NCI-H774 (cell line): ENCODE measurements at regions not wholly inside any gene's neighbourhood (a gene's known extent, or its start where the extent isn't known, plus 50 kb on each side); places are given as distances from the start of the nearest gene placed in this dataset.

Experiments
- DNase-seq: peaks from one replicate; lab custom pipeline; 2025; lab: John Stamatoyannopoulos, UW

DNA sequence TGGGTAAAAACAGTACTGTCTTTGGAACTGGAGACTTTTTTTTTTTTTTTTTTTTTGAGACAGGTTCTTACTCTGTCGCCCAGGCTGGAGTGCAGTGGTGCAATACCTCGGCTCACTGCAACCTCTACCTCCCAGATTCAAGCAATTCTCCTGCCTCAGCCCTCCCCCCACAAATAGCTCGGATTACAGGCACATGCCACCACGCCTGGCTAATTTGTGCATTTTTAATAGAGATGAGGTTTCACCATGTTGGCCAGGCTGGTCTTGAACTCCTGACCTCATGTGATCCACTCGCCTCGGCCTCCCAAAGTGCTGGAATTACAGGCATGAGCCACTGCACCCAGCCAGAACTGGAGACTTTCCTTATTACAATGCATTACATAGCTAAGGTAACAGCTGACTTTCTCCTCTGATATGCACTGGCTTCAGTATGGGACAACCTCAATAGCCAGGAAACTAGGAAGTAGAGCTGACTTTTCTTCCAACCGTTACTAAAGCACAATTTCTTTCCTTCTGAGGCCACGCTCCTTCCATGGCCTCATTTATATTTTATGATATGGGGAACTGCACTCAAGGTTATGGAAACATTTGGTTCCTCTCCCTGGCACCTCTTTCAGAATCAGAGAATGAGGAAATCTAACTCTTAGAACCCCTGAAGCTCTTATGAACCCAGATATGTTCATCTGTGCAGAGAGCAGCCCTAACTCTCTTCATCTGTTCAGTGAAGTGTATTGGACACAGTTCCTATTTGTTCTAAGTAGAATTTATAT, 53.5 kb upstream of the FAM9B start:
- no peak for DNase-seq

DNA sequence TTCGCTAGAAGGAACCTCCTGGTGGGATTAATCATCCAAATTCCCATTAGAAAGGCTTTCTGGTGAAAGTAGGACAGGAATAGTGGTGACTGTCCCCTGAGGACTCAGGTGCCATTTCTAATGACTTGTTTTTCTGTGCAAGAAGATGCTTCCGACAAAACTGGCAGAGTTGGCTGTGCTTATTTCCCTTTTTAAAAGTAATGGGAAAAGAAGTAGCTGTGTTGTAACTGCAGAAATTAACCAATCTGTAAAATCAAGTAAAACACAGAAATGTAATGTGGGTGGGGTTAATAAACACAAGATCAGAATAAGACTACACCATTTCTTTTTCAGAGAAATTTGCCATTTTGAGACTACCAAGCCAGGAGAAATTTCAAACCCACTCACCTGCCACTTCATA, 55.0 kb upstream of the FAM9B start:
- no peak for DNase-seq

DNA sequence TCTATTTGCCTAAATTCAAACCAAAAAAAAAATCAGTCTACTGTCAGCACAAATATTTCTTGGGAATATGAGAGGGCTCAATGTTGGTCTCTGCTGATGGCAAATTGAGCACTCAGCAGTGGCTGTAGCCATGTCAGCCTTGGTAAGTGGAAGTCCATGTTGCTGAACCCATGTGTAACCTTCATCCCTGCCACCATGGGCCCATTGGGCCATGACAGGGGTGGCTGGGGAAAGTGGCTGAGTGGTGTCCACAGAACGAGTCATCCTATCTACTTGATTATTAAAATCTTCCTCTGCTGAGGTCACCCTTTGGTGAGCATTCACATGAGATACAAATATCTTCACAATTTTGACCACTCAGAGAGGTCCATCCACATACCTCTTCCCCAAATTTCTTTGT, 56.8 kb upstream of the FAM9B start:
- no peak for DNase-seq

DNA sequence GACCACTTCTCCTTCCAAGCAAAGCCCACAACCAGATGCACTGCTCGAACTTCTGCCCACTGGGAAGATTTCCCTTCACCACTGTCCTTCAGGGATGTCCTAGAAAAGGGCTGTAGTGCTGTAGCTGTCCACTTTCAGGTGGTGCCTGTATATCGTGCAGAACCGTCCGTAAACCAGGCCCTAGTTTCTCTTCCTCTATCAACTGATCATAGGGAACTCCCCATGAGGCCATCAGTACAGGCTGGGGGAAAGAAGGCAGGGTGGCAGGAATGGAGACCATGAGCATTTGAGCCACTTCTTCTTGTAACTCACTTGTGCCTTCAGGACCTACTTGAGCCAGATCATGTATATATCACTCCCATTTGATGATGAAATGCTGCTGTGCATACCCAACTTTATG, 57.3 kb upstream of the FAM9B start:
- DNase-seq: no peak

DNA sequence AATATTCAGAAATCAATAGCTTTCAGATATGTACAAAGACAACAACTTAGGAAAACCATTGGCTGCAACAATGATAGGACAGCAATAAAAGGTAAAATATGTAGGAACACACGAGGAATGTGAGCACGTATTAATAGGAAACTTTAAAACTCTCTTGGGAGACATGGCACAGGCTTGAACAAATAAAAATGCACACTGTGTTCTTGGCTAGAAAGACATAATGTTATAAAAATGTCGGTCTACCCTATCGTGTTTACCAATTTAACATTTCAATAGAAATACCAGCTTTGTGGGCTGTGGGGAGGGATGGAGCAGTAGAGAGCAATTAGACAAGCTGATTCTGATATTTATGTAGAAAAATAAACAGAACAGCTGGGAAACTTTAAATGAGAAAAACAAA, 69.0 kb upstream of the FAM9B start:
- no peak for DNase-seq

DNA sequence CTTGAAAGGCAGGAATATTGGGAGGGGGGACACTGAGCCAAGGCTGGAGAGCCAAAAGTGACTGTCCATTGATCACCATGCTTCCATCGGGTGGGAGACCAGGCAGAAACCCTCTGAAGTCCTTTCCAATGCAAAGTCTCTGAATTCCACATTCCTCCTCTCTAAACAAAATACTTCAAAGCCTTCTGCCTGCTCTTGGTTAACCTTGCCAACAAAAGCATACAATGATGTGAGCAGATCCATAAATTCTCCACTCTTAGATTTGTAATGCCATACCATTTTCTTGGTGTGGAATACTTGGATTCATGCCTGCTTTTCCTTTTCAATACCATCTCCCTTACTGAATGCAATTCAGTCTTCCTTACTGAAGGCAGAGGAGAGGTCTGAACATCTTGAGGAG, 74.1 kb upstream of the FAM9B start:
- no peak for DNase-seq

DNA sequence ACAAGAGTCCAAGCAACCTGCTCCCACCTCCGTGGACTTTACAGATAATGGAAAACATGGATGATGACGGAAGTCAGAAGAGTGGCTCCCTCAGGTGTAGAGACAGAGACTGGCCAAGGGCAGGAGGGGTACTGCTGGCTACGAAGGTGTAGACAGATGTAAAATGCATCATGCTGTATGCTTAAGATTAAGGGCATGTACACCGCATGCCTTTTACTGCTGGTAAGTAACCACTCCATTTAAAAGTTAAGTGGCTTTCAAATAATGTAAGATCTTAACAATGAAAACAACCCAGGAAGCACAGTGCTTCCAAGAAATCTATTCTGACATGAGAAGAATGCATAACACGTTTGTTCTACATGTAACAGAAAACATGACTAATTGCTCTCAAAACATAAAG, 76.9 kb upstream of the FAM9B start:
- no peak for DNase-seq

DNA sequence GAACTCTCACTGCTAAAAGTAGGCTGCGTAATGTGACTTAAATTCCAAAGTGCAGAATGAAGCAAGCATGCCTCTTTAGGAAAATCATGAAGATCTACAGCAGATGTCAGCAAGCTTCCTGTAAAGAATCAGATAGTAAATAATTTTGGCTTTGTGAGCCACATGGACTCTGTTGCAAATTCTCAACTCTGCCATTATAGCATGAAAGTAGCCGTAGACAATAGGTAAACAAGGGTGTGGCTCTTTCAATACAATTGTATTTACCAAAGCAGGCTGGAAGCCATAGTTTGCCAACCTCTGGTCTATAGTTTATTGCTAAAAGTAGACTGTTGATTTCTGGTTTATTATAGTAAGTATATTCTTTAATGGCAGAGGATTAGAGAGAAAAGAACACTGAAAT, 80.3 kb upstream of the FAM9B start:
- DNase-seq: no peak

DNA sequence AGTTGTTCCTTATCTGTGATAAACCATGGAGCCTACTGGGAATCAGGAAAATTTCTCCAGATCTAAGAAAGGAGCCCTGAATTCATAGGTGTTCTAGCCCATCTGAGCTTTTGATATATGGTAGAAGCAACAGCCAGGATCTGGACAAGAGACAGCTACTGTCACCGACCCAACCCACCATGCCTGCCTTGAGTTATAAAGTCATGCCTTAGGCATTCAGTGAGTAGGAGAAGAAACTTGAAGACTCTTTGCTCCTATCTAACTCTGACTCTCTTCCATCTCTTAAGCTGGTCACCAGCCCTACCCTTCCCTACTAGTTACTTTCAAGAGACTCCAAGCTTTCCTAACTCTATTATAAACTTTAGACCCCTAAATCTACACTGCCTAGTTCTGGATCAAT, 83.9 kb upstream of the FAM9B start:
- no peak for DNase-seq

DNA sequence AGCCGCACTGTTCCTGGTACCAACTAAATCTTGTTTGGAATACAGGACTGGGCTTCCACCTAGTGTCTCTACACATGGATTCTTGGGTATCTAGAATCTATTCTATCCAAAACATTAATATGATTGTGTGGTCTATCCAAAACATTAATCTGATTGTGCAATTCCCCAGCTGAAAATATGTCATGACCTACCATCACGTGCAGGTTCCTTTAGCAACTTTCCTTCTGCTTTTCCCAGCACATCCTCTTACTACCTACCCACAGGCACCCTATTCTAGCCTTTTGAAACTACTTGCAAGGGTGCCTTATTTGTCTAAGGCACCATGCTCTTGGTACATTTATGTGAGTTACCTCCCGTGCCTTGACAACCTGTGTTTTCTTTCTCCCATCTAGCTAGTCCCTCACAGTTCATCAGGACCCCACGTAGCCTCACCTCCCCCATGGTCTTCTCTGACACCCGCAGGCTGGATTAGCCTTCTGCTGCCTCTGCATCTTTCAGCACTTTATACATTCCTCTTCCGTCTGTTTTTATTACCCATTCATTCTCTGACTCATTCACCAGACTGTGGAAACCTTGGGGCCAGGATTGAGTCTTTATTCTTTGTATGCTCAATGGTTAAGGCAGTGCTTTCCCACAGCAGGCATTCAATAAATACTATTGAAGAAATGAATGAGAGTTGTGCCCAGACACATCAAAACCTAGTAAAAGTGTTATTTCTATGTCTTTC, 88.8 kb upstream of the FAM9B start:
- no peak for DNase-seq

DNA sequence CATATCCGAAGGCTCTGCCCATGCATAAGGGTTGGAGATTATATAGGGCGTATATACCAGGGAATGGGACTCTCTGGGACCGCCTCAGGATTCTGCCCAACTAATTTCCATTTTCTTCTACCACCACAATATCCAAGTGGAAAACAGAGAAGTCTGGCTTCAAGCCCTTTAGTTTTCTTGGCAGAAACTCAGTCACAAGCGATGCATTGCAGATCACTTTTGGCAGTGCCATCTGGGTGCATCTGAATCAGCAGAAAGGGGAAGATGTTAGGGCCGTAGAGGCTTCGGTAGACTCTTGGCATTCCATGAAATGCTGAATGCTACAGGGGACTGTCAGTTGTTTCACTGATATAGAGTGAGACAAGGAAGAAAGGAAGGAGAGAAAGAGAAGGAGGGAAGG, 94.1 kb upstream of the FAM9B start:
- no peak for DNase-seq

DNA sequence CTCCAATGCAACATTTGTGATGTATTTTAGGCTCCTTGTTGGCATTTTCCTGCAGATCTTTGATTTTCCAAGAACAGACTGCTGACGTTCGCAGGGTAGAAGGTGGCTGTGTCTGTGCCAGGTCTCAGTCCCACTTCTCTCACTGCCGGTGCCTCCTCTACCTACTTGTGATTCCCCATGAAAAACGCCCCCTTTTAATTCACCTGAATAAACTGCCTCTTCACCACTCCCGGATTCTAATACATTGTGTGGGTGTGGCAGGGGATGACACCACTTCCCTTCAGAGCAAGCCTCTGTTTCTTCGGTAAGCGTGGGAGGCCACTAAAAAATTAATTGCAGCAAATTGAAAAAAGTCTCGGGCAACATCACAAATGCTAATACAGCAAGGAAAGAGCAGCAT, 96.1 kb upstream of the FAM9B start:
- no peak for DNase-seq

DNA sequence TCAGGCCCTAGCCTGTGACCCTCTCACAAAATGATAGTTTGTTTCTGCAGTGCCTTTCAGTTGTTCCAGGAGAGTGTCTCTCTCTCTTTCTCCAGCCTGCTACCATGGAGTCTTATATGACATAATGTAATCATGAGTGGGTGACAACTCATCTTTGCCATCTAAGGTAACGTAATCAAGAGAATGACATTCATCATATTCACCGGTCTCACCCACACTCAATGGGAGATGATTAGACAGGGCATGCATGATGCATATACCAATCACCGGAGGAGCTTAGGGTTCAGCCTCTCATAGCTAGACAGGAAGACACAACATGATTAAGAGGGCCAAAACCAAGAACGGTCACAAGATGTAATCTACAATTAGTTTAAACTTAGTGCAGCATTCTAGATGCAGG, 97.1 kb upstream of the FAM9B start:
- DNase-seq: no peak

DNA sequence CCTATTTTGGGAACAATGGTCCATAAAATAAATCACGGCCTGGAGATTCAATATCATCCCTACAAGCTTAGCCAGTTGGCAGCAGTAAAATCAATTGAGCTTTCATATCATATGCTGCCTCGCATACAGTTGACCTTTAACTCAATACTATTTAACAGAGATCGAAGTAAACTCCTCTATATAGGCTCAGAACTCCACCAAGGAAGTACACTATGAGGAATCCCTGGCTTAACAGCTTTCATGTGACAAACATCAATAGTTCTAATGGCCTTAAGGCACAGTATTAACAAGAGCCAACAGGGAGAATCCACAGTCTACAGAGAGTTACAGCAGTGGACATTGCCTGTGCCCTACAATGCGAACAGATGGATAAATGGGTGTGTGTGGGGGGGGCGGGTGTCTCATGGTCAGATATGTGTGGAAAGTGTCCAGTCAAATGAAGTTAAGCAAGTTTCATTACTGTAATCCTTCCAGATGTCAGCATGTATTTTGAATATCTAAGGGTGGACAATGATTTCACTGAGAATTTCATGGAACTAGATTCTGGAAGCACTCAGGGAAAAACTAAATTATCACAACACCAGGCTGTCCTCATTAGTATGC, 98.2 kb upstream of the FAM9B start:
- no peak for DNase-seq

DNA sequence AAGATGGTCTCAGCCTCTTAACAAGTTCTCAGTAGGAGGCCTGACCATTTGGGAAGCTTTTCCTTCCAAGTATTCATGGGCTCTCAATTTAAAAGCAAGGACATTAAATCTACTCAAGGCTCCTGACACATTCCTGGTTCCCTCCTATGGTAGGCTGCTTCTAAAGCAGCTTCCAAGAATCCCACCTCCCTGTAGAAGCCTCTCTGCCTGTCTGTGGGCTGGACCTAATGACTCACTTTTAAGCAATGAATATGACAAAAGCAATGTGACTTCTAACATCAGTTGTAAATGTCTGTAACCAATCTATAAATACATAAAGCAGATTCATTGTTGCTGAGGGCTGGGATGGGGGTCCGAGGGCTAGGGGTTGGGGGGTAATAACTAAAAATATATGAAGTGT, 99.5 kb upstream of the FAM9B start:
- no peak for DNase-seq

DNA sequence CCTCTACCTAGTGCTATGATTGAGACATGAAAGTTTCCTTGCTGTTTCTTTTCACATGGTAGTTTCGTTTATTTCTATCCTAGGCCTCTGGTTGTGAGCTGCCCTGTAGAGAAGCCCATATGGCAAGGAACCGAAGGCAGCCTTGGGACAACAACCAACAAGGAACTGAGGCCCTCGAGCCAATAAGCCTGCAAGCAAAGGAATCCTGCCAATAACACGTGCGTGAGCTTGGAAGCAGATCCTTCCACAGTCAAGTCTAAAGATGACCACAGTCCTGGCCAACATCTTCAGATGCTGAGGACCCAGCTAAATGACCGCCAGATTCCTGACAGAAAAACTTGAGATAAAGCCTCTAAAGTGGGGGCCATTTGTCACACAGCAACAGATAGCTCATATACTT, 100.4 kb upstream of the FAM9B start:
- DNase-seq: no peak

DNA sequence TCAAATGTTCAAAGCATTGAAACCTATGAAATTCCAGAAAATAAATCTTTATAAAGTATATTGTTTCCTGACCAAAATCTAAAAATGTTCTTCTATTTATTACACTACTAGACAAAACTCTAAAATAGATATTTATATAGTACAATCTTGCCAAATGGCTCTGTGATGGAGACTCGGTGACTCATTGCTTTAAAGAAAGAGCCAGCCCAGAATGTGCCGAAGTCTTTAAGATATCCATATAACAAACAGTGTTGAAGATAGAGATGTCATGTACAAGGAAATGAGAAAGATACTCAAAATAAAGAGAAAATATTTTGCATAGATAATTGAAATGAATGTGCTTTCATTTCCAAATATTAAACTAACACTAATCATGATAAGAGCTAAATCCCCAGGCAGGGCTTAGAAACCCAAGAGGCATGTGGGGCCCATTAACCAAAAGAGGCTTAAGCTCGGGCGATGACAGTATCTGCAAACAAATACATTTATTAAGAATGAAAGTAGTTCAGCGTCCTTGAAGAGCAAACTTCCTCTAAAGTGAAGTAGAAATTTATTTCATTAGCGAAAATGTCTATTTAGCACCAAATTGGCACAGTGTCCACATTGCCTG, 102.1 kb upstream of the FAM9B start:
- DNase-seq: no peak

DNA sequence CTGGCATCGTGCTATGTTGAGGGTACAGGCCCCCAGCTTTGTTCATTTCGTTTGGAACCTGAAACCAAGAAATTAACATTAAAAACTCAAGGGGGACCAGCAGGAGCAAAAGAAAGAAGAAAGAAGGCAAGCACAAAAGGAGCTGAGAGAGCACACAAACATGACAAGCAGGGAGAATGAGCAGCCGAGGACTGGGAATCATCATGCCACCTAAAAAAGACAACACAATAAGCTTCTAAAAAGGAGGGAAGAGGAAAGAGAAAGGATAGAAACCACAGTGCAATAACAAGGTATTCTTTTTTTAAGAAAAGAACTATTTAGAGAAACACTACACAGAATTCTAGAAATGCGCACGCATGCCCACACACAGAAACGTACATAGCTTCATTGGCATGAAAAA, 103.2 kb upstream of the FAM9B start:
- DNase-seq: no peak

DNA sequence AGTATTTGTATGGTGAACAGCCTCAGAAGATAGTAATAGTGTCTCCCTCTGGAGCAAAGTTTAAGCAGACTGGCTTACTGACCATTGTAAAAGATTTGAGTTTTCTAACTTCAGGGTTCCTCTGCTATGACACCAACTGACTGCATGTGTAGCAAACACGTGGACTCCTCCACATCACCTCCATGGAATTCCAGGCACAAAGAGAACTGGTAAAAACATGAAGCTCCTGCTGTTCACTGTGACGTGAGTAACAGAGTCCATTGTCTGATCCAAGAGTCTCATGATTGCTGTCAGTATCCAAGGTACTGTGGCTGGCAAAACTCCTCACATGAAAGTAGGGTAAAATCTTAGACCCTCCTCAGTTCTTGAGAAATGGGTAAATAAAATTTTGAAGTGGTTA, 107.6 kb upstream of the FAM9B start:
- DNase-seq: no peak

DNA sequence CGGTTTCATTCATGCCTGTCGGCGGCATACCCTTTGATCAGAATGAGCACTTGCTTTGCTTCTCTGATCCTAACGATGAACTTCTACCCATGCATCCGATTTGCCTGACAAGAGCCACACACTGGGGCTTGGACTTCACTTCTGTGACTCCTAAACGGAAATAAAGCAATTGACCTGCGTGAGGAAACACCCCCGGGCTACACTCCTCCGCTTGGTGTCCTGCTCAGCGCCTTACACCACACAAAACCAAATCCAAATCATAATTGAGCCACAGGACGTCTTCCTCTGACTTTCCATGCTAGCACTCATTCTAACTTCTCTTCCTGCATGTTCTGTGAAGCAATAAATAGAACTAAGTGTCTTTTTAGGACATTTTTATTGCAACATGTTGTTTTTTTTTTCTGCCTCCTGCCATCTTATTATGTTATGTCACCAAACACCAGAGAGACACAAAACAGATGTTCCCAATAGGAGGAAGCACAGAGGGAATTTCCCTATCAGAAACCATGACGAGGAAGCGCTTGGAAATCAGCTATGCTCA, 110.8 kb upstream of the FAM9B start:
- no peak for DNase-seq

DNA sequence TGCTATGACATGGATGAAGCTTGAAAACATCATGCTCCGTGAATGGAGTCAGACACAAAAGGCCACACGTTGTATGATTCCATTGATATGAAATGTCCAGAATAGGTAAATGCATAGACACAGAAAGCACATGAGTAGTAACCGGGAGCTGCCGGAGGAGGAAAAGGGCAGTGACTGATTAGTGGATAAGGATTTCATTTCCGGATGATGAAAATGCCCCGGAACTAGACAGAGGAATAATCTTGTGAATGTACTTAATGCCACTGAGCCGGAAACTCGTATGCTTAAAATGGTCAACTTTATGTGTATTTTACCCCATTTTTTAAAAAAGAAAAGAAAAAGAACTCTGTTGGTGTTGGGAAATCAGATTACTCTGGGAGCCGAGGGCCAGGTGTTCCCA, 112.7 kb upstream of the FAM9B start:
- no peak for DNase-seq

DNA sequence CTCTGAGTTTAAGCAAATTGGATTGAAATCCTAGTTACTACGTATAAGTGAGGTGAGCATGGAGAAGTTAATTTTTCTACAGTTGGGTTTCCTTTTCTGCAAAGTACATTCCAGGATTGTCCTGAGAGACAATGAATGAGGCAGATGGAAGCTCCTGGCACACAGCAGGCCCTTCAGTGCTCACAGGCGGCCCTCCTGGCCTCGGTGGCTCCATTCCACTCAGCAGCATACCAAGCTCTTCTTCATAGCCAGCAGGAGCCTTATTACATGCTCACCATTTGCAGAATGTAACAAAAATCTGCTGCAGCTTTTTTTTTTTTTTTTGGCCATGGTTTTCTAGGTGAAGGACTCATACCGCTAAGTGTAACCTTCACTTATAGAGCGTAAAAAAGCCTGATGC, 113.2 kb upstream of the FAM9B start:
- no peak for DNase-seq

DNA sequence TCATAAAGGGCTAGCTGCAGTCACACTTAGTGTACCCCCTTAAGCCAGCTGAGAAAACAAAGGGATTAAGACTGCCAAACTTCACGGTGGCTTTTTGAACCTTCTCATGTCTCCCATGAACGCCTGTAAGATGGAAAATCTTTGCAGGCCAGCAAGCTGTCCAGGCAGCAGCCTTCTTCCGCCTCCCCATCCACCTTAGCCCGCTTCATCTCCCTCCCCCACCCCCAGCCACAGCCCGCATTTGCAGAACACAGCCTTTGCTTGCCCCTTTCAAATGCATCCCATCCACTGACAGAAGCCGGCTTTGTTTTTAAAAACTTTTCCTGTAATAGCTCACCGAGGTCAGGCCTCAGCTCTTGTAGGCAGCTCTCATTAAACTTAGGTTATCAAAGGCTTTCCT, 113.8 kb upstream of the FAM9B start:
- no peak for DNase-seq
